ENCODE measurements at regions not wholly inside any gene's neighbourhood (a gene's known extent, or its start where the extent isn't known, plus 50 kb on each side); places are given as distances from the start of the nearest gene placed in this dataset.

DNA sequence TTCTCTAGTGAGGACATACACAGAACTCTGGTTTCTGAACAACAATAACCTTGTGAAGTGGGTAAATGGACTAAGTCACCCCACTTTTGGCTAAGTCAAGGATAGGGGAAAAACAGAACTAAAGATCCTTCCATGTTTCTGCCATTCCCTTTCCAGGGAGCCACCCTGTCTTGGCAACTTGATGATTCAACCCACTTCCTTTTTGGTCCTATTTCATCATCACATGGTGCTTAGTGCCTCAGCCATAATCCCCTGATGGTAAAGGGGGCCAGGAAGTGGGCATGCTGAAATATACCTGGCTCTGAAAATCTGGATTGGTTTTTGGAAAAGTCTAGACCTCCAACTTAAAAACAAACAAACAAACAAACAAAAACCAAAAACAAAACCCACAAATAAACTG, 206.4 kb upstream of the FOXD3 start:
- Histone ChIP-seq H3K4me3 (ENCODE audit: low read length) (no peak overlapping the region), H3K27me3 (ENCODE audit: insufficient read depth, low read depth, low read length) (no peaks in the 10 kb centered on the region), H3K9me2 (ENCODE audit: insufficient read depth, low read length) (no peaks in the 10 kb centered on the region), H3K9me3 (ENCODE audit: low read length) (no peaks in the 10 kb centered on the region), H3K4me2 (ENCODE audit: low read length) (no peak overlapping the region), H3K9ac (ENCODE audit: low read length) (no peak overlapping the region), H3F3A (ENCODE audit: insufficient read depth, low read length, poor library complexity, severe bottlenecking) (no peaks in the 10 kb centered on the region), H3K27ac (ENCODE audit: low read length) (no peak overlapping the region), H3K36me3 (ENCODE audit: insufficient read depth, low read length) (no peaks in the 10 kb centered on the region), H4K20me1 (ENCODE audit: insufficient read depth) (no peaks in the 10 kb centered on the region), H2AFZ (ENCODE audit: low read depth, low read length) (no peak overlapping the region), H3K79me2 (replicated peaks; ENCODE audit: insufficient read depth, low read length) (no peaks in the 10 kb centered on the region)
- TF ChIP-seq POLR2AphosphoS5 (IDR thresholded peaks at IDR 0.05) (no peak), TAF1 (IDR thresholded peaks at IDR 0.05; ENCODE audit: low read depth) (no peak), SMC3 (conservative IDR thresholded peaks at IDR 0.05; ENCODE audit: poor library complexity) (no peak), MXI1 (conservative IDR thresholded peaks at IDR 0.05; ENCODE audit: poor library complexity, severe bottlenecking) (no peak), RAD21 (conservative IDR thresholded peaks at IDR 0.05) (no peak), EP300 (conservative IDR thresholded peaks at IDR 0.05; ENCODE audit: poor library complexity, severe bottlenecking) (no peak), REST (IDR thresholded peaks at IDR 0.05; ENCODE audit: borderline replicate concordance) (no peak), EZH2 (IDR thresholded peaks at IDR 0.05; ENCODE audit: borderline replicate concordance, insufficient read depth, low read length, poor library complexity, severe bottlenecking) (no peak)
- TF ChIP-seq, protein P1, sequence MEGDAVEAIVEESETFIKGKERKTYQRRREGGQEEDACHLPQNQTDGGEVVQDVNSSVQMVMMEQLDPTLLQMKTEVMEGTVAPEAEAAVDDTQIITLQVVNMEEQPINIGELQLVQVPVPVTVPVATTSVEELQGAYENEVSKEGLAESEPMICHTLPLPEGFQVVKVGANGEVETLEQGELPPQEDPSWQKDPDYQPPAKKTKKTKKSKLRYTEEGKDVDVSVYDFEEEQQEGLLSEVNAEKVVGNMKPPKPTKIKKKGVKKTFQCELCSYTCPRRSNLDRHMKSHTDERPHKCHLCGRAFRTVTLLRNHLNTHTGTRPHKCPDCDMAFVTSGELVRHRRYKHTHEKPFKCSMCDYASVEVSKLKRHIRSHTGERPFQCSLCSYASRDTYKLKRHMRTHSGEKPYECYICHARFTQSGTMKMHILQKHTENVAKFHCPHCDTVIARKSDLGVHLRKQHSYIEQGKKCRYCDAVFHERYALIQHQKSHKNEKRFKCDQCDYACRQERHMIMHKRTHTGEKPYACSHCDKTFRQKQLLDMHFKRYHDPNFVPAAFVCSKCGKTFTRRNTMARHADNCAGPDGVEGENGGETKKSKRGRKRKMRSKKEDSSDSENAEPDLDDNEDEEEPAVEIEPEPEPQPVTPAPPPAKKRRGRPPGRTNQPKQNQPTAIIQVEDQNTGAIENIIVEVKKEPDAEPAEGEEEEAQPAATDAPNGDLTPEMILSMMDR (IDR thresholded peaks at IDR 0.05; ENCODE audit: poor library complexity, severe bottlenecking), result no peak

- no peaks in the 10 kb centered on the region for H3K9me3 ChIP-seq (ENCODE audit: low read length)
- no peaks in the 10 kb centered on the region for H3K79me2 ChIP-seq (replicated peaks; ENCODE audit: insufficient read depth, low read length)
- no peak for TF ChIP-seq EZH2 (IDR thresholded peaks at IDR 0.05; ENCODE audit: borderline replicate concordance, insufficient read depth, low read length, poor library complexity, severe bottlenecking)
- no peaks in the 10 kb centered on the region for H4K20me1 ChIP-seq (ENCODE audit: insufficient read depth)
- H3K9ac ChIP-seq (ENCODE audit: low read length), result no peak overlapping the region
- no peak overlapping the region for H3K4me2 ChIP-seq (ENCODE audit: low read length)
- H3K27me3 ChIP-seq (ENCODE audit: insufficient read depth, low read depth, low read length), result no peaks in the 10 kb centered on the region
- no peak overlapping the region for H2AFZ ChIP-seq (ENCODE audit: low read depth, low read length)
- H3K27ac ChIP-seq (ENCODE audit: low read length), result no peak overlapping the region
- H3F3A ChIP-seq (ENCODE audit: insufficient read depth, low read length, poor library complexity, severe bottlenecking), result no peaks in the 10 kb centered on the region
- H3K36me3 ChIP-seq (ENCODE audit: insufficient read depth, low read length), result no peaks in the 10 kb centered on the region
- H3K9me2 ChIP-seq (ENCODE audit: insufficient read depth, low read length), result no peaks in the 10 kb centered on the region
- no peak overlapping the region for H3K4me3 ChIP-seq (ENCODE audit: low read length)
Measured at GRCh38 chr1:63119575-63120155, 202.7 kb upstream of the FOXD3 start.

Data from neural cell (in vitro differentiated cells).